GM21528 (cell line): ENCODE measurements at regions not wholly inside any gene's neighbourhood (a gene's known extent, or its start where the extent isn't known, plus 50 kb on each side); places are given as distances from the start of the nearest gene placed in this dataset.

Source experiments
- ATAC-seq: cut with Tn5 transposase; IDR thresholded peaks from one replicate; pipeline ENCODE4 v1.9.1; 2021; ENCODE audit warnings: mild to moderate bottlenecking, moderate library complexity; ENCODE audit not compliant: unreplicated experiment, low FRiP score

- ATAC-seq = no peak
These were observed 744.7 kb upstream of the CXADR start for GRCh38 chr21:16768096-16768495.

DNA sequence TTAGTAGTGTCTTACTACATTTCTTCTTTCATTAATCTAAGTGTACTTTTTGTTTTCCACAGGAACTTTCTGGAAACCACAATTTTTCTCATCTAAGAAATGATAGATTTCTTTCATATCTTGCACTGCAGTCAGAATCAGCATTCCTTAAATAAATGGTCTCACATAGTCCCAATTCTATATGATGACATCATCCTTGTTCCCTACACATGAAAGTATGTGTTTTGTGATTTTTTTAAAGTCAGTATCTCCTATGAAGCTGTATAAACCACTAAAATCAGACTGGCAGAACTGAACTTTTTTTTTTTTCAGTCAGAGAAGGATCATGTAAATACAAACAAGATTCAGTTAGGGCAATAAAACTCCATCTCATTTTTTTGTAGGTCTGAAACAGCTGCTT, 742.6 kb upstream of the CXADR start:
- ATAC-seq = no peak

DNA sequence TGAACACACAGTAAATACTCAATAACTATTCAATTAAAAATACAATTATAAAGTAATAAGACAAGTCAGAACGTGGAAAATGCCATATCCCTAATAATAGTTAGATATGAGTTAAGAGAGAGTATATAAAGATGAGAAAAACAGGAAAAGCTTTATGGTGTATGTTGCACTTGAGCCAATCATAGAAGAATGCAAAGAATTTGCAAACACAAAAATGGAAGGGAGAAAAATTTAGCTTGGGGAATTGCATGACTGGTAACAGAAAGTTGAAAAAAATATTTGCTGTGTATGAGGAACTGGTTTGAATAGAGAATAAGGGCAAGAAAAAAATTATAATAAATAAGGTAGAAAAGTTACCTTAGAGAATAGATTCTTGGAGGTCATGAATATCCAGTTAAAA, 739.6 kb upstream of the CXADR start:
- no peak for ATAC-seq

- no peak for ATAC-seq
These were observed 737.8 kb upstream of the CXADR start for GRCh38 chr21:16775076-16775475.

GRCh38 chr21:16777041-16777720, 735.7 kb upstream of the CXADR start:
- no peak for ATAC-seq

GRCh38 chr21:16788584-16788983, 724.3 kb upstream of the CXADR start:
- ATAC-seq = no peak

- ATAC-seq = no peak
These were observed 723.2 kb upstream of the CXADR start for GRCh38 chr21:16789636-16790035.

DNA sequence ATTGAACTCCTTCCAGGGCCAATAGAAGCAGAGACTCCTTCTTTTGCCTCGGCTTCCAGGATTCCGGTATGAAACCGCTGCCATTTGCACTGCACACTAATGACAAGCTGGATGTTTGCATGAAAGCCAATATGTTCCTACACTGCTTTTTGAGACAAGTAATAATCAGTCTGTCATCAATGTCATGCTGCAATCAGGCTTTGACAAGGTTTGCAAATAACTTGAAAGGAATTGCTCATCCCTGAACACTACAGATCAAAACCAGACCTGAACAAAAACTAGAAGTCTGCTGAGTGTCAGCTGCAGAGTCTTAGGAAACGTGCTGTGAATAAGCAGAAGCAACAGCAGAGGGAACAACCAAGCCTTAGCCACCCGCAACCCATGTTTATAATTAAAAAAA, 720.7 kb upstream of the CXADR start:
- ATAC-seq = no peak

DNA sequence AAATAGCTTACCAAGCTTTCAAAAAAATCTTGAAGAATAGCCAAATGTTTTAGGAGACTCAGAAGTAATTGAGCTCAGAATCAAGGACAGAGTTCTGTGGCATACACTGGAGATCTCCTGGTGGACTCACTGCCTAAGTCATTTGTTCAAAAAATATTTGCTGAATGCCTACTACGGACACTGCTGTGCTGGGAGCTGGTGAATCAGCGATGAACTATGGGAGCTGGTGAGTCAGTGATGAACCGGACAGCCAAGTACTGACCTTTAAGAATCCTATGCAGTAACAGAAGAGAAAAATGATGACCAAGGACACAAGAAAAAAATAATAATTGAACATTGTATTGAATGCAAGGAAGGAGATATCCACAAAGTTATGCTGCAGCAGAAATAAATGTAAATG, 717.9 kb upstream of the CXADR start:
- no peak for ATAC-seq

DNA sequence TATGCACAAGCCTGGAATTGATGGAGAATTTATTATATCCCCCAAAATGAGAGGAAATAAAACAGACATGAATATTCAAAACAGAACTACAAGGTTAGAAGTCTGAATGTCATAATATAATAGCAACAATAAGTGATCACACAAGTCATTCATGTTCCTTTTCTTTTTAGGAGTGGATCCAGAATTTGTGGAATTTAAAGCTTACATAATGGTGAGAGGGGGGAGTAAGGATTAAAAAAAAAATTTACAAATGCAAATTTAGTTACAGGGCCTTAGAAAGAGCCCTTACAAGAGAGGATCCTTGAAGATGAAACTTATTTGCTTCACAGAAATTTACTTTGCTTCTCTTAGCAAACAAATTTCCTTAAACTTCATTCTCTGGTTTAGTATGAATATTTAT, 716.1 kb upstream of the CXADR start:
- ATAC-seq = no peak

GRCh38 chr21:16797540-16797939, 715.3 kb upstream of the CXADR start:
- ATAC-seq = no peak

- ATAC-seq = no peak
These were observed 714.9 kb upstream of the CXADR start for GRCh38 chr21:16797966-16798365.

DNA sequence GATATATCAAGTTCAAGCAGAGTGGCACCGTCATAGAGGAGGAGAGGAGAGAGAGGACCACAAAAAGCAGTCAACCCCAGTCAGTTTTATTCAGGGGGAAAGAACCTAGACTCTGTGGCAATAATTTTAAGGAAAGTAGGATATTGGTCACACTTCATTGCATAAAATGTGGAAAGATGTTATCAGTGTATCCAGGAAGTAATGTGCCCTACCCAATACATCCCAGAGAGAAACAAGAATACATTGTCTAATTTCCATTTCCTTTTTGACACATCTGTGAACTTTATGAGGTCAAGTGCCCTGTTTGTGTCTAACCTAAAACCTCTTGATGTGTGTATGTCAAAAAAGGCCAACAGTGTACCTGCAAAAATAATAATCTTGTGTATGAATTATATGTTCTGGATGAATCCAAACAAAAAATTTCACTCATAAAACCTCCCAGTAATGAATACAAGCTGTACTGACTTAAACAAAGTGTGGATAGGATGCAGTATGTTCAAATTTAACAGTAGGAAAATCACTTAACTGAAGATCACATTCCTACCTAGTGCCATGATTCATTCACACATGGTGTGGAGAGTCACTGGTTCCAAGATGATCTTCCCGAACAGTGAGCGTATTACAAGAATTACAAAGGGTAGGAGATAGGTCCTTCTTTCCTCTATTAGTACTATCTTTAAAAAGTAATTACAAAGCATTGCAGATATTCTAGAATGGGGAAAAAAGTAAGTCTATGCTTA, 712.1 kb upstream of the CXADR start:
- ATAC-seq = no peak

DNA sequence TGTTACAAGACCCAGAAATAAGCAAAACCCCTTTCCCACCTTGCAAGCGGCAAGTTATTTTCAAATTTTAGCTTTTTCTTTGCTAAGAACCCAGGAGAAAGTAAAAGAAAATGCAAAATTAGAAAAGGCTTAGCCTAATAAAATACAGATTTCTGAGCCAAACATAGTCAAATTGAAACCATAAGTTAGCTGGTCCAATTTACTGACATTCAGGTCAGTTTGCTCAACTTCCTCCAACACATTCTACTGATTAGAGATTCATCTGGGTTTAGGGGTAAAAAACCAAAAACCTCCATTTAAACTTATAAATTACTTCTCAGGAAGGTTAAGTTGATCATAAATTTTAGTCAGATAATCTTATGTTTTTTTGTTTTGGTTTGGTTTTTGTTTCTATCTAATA, 701.8 kb upstream of the CXADR start:
- no peak for ATAC-seq

- no peak for ATAC-seq
These were observed 700.9 kb upstream of the CXADR start for GRCh38 chr21:16811970-16812369.

DNA sequence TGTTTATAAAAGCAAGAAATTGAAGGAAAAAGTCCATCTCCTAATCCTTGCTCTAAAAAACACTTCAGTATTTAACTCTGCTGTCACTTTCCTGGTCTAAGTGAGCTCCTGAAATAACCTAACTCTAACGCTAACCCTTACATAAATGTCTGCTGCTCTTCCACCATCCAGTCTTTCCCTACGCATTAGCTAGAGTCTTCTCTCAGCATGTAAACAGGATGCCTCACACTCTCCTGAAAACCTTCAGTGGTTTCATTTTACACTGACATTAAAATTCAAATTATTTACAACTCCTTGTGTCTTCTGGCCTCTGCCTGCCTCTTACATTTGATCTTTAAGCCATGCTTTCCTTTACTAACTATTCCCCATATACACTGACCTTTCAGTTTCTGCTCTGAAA, 697.6 kb upstream of the CXADR start:
- ATAC-seq = no peak

DNA sequence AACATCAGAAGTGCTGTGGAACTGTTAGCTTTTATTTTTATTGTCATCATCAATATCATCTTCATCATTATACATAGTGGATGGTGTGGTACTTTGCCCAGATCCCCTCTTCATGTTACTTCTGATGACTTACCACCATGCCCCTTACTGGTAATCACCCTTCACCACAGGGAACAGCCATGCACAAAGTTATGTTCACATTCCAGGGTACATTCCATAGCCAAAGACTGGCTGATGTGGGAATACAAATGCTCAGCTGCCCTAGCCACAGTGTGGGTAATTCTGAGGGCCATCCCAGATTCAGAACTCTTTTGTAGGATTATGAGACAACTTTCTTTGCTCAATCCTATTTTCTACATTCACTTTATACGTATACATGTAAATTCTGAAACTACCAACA, 691.3 kb upstream of the CXADR start:
- no peak for ATAC-seq

DNA sequence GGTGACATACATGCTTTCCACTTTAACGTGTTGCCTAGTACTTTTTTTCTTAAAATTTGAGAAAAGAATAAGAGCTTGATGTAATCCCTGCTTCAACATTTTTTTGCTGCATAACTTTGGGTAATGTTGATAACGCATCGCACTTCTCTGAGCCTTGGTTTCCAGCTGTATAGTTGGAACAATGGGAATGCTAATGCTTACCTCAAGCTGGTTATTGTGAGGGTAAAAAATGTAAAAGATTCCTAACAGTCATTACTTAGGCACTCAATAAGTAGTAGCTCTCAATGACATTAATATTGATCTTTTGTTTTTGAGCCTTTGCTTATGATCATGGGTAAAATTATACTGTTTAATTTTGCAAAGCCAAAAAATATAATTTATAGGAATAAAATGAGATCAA, 683.3 kb upstream of the CXADR start:
- ATAC-seq = no peak

GRCh38 chr21:16832791-16833190, 680.1 kb upstream of the CXADR start:
- no peak for ATAC-seq

DNA sequence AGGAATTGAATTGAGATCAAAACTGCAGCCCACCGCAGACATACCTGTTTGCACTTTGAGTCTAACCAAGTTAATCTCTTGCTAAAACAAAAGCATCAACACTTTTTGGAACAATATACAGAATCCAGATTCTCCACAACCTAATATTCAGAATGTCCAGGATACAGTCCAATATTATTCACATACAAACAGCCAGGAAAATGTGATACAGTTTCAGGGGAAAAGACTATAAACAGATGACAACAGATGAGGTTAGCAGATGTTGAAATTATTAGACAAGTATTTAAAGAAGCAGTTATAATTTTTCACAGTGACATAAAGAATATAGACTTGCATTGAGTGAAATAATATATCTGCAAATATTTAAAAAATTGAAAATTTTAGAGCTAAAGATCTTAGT, 678.1 kb upstream of the CXADR start:
- no peak for ATAC-seq

GRCh38 chr21:16837321-16837720, 675.5 kb upstream of the CXADR start:
- ATAC-seq = no peak

GRCh38 chr21:16837721-16838120, 675.1 kb upstream of the CXADR start:
- ATAC-seq = no peak
